NCI-H2081 (cell line): ENCODE measurements at regions not wholly inside any gene's neighbourhood (a gene's known extent, or its start where the extent isn't known, plus 50 kb on each side); places are given as distances from the start of the nearest gene placed in this dataset.

Source experiments
- DNase-seq, 2 experiments: peaks; one replicate each; lab custom pipeline; 2025; lab: John Stamatoyannopoulos, UW

GRCh38 chr14:96931751-96932150 lies 134.6 kb downstream of the VRK1 start:
- DNase-seq = no peak

- no peak for DNase-seq
Observed at GRCh38 chr14:96934638-96935330, 137.6 kb downstream of the VRK1 start.

GRCh38 chr14:96938946-96939345 lies 141.8 kb downstream of the VRK1 start:
- no peak for DNase-seq

GRCh38 chr14:96940009-96940408 lies 142.8 kb downstream of the VRK1 start:
- DNase-seq = no peak

GRCh38 chr14:96944297-96944696 lies 147.1 kb downstream of the VRK1 start:
- no peak for DNase-seq

- DNase-seq = no peak
Observed at GRCh38 chr14:96945721-96946120, 148.5 kb downstream of the VRK1 start.

GRCh38 chr14:96949594-96949993 lies 152.4 kb downstream of the VRK1 start:
- DNase-seq = no peak

GRCh38 chr14:96951511-96951910 lies 154.3 kb downstream of the VRK1 start:
- no peak for DNase-seq

GRCh38 chr14:96953087-96953874 lies 156.1 kb downstream of the VRK1 start:
- DNase-seq = no peak

- DNase-seq = no peak
Observed at GRCh38 chr14:96953875-96954185, 156.6 kb downstream of the VRK1 start.

- DNase-seq = no peak
Observed at GRCh38 chr14:96956464-96957239, 159.5 kb downstream of the VRK1 start.

- no peak for DNase-seq
Observed at GRCh38 chr14:96958057-96958456, 160.9 kb downstream of the VRK1 start.

- DNase-seq = no peak
Observed at GRCh38 chr14:96959992-96960391, 162.8 kb downstream of the VRK1 start.

- DNase-seq = no peak
Observed at GRCh38 chr14:96960598-96961116, 163.5 kb downstream of the VRK1 start.

GRCh38 chr14:96961895-96962294 lies 164.7 kb downstream of the VRK1 start:
- DNase-seq = no peak

GRCh38 chr14:96962337-96962736 lies 165.2 kb downstream of the VRK1 start:
- no peak for DNase-seq

GRCh38 chr14:96964726-96965415 lies 167.7 kb downstream of the VRK1 start:
- no peak for DNase-seq

GRCh38 chr14:96965885-96966595 lies 168.9 kb downstream of the VRK1 start:
- DNase-seq = no peak

GRCh38 chr14:96975116-96975515 lies 177.9 kb downstream of the VRK1 start:
- DNase-seq = no peak

- DNase-seq = no peak
Observed at GRCh38 chr14:96978525-96979272, 181.5 kb downstream of the VRK1 start.

- DNase-seq = no peak
Observed at GRCh38 chr14:96979611-96980074, 182.5 kb downstream of the VRK1 start.
